ENCODE measurements at regions not wholly inside any gene's neighbourhood (a gene's known extent, or its start where the extent isn't known, plus 50 kb on each side); places are given as distances from the start of the nearest gene placed in this dataset.

GRCh38 chr2:120896901-120897300 lies 161.2 kb downstream of the GLI2 start:
- TF ChIP-seq POLR2A (IDR thresholded peaks at IDR 0.05; ENCODE audit: low read depth, low read length) (no peak), CTCF (IDR thresholded peaks at IDR 0.05; ENCODE audit: extremely low read depth in 1 of 2, insufficient read depth in 1 of 2, low read depth in 1 of 2, low read length in 2 of 2) (no peak), EZH2 (IDR thresholded peaks at IDR 0.05; ENCODE audit: borderline replicate concordance, low read depth, low read length, severe bottlenecking) (no peak), MYC (IDR thresholded peaks at IDR 0.05; ENCODE audit: low read depth, low read length) (no peak), POLR2AphosphoS5 (IDR thresholded peaks at IDR 0.05; ENCODE audit: insufficient read depth, low read depth, low read length) (no peak), JUN (IDR thresholded peaks at IDR 0.05; ENCODE audit: borderline replicate concordance, insufficient read depth, insufficient read length, low read depth) (no peak), GATA2 (IDR thresholded peaks at IDR 0.05; ENCODE audit: insufficient read depth, insufficient read length, low read depth, low read length) (no peak), FOS (IDR thresholded peaks at IDR 0.05; ENCODE audit: borderline replicate concordance, insufficient read depth, low read length) (no peak)
- TF ChIP-seq, protein P1, sequence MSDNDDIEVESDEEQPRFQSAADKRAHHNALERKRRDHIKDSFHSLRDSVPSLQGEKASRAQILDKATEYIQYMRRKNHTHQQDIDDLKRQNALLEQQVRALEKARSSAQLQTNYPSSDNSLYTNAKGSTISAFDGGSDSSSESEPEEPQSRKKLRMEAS (IDR thresholded peaks at IDR 0.05; ENCODE audit: insufficient read depth, insufficient read length), result no peak
